ENCODE measurements at regions not wholly inside any gene's neighbourhood (a gene's known extent, or its start where the extent isn't known, plus 50 kb on each side); places are given as distances from the start of the nearest gene placed in this dataset.

GRCh38 chr12:58681730-58682129 is 238.6 kb downstream of the LRIG3 start:
- TF ChIP-seq CTCF (IDR thresholded peaks at IDR 0.05; ENCODE audit: borderline replicate concordance, extremely low read depth, low read length, poor library complexity, severe bottlenecking): no peak
- TF ChIP-seq EZH2 (IDR thresholded peaks at IDR 0.05; ENCODE audit: borderline replicate concordance, low read depth, low read length, severe bottlenecking): no peak
